WTC11 (cell line): ENCODE measurements at regions not wholly inside any gene's neighbourhood (a gene's known extent, or its start where the extent isn't known, plus 50 kb on each side); places are given as distances from the start of the nearest gene placed in this dataset.

Experiments used
- ATAC-seq: fragments of 200-7000 bp; cut with Tn5 transposase; 2 replicates; pipeline ENCODE4 v1.10.0; 2021; ENCODE audit warnings: mild to moderate bottlenecking, moderate library complexity
- CTCF ChIA-PET: fragments of 300-600 bp; sonication (Branson Sonifier 250); formaldehyde crosslinking; loops from one replicate; lab custom pipeline; 2021; ENCODE audit warnings: antibody characterized with exemption; lab: Charles Lee
- POLR2A ChIA-PET: fragments of 350-600 bp; sonication (Branson Sonifier 250); formaldehyde crosslinking; loops from one replicate; lab custom pipeline; 2021; ENCODE audit warnings: antibody characterized with exemption; lab: Charles Lee
- DNase-seq: peaks from one replicate; pipeline ENCODE4 v3.0.0; 2021; ENCODE audit warnings: low spot score
- H3K27ac Mint-ChIP-seq: 2 replicates; pipeline ENCODE4 v1.8.0; 2021; ENCODE audit warnings: mixed read lengths
- H3K27me3 Mint-ChIP-seq: 2 replicates; pipeline ENCODE4 v1.8.0; 2021; ENCODE audit warnings: low read depth, mild to moderate bottlenecking, moderate library complexity, mixed read lengths
- H3K36me3 Mint-ChIP-seq: 2 replicates; pipeline ENCODE4 v1.8.0; 2021; ENCODE audit warnings: mixed read lengths
- H3K4me1 Mint-ChIP-seq: 2 replicates; pipeline ENCODE4 v1.8.0; 2022; ENCODE audit warnings: mixed read lengths
- H3K4me3 Mint-ChIP-seq: 2 replicates; pipeline ENCODE4 v1.8.0; 2021; ENCODE audit warnings: mild to moderate bottlenecking, moderate library complexity, mixed read lengths
- H3K9me3 Mint-ChIP-seq: 2 replicates; pipeline ENCODE4 v1.8.0; 2021; ENCODE audit warnings: mixed read lengths
- CREB1 ChIP-seq: sonication (generic); formaldehyde crosslinking; IDR thresholded peaks from 2 replicates; pipeline ENCODE4 v1.8.0; 2023; ENCODE audit warnings: mild to moderate bottlenecking, missing genetic modification reagents
- GABPB1 ChIP-seq: sonication (generic); formaldehyde crosslinking; IDR thresholded peaks from 2 replicates; pipeline ENCODE4 v1.8.1; 2023; ENCODE audit warnings: mild to moderate bottlenecking, missing genetic modification reagents
- GTF2I ChIP-seq: fragments of 250-450 bp; sonication (Bioruptor Pico); conservative IDR thresholded peaks from 2 replicates; pipeline ENCODE4 v1.4.0; 2021; ENCODE audit warnings: mild to moderate bottlenecking
- IRF1 ChIP-seq: sonication (generic); formaldehyde crosslinking; IDR thresholded peaks from 2 replicates; pipeline ENCODE4 v1.8.0; 2023; ENCODE audit warnings: missing genetic modification reagents
- KAT7 ChIP-seq: sonication (generic); formaldehyde crosslinking; IDR thresholded peaks from 2 replicates; pipeline ENCODE4 v1.8.1; 2023; ENCODE audit warnings: missing genetic modification reagents, mild to moderate bottlenecking, borderline replicate concordance
- MAX ChIP-seq: sonication (generic); formaldehyde crosslinking; IDR thresholded peaks from 2 replicates; pipeline ENCODE4 v1.8.0; 2022; ENCODE audit warnings: mild to moderate bottlenecking, missing genetic modification reagents
- MXD4 ChIP-seq: fragments of 250-450 bp; sonication (Bioruptor Pico); IDR thresholded peaks from 2 replicates; pipeline ENCODE4 v1.8.0; 2021; ENCODE audit warnings: mild to moderate bottlenecking, moderate library complexity, borderline replicate concordance
- NFYB ChIP-seq: sonication (generic); formaldehyde crosslinking; conservative IDR thresholded peaks from 2 replicates; pipeline ENCODE4 v1.8.0; 2022; ENCODE audit warnings: low read depth, missing genetic modification reagents
- NR1H2 ChIP-seq: sonication (generic); formaldehyde crosslinking; IDR thresholded peaks from 2 replicates; pipeline ENCODE4 v1.9.0; 2021; ENCODE audit warnings: mild to moderate bottlenecking, moderate library complexity, missing genetic modification reagents
- TEAD1 ChIP-seq: sonication (generic); formaldehyde crosslinking; IDR thresholded peaks from 2 replicates; pipeline ENCODE4 v1.8.0; 2022; ENCODE audit warnings: mild to moderate bottlenecking, missing genetic modification reagents
- TEAD4 ChIP-seq: sonication (generic); formaldehyde crosslinking; IDR thresholded peaks from 2 replicates; pipeline ENCODE4 v1.8.0; 2022; ENCODE audit warnings: mild to moderate bottlenecking, missing genetic modification reagents
- TP53 ChIP-seq: sonication (generic); formaldehyde crosslinking; IDR thresholded peaks from 2 replicates; pipeline ENCODE4 v1.8.1; 2023; ENCODE audit warnings: mild to moderate bottlenecking, missing genetic modification reagents
- ZNF263 ChIP-seq: sonication (generic); formaldehyde crosslinking; IDR thresholded peaks from 2 replicates; pipeline ENCODE4 v1.8.1; 2022; ENCODE audit warnings: low read depth, mild to moderate bottlenecking, moderate library complexity, missing genetic modification reagents
- TF ChIP-seq, protein P1 (sequence below): fragments of 250-450 bp; sonication (Bioruptor Pico); conservative IDR thresholded peaks from 2 replicates; pipeline ENCODE4 v1.9.0; 2021; ENCODE audit warnings: mild to moderate bottlenecking
- TF ChIP-seq, protein P2 (sequence below): fragments of 250-450 bp; sonication (Bioruptor Pico); IDR thresholded peaks from 2 replicates; pipeline ENCODE4 v1.9.0; 2021; ENCODE audit warnings: mild to moderate bottlenecking
- TF ChIP-seq, protein P3 (sequence below): sonication (generic); formaldehyde crosslinking; IDR thresholded peaks from 2 replicates; pipeline ENCODE4 v1.8.0; 2022; ENCODE audit warnings: mild to moderate bottlenecking, missing genetic modification reagents
- TF ChIP-seq, protein P4 (sequence below): sonication (generic); formaldehyde crosslinking; IDR thresholded peaks from 2 replicates; pipeline ENCODE4 v1.8.1; 2022; ENCODE audit warnings: mild to moderate bottlenecking, missing genetic modification reagents, moderate library complexity, borderline replicate concordance

- TF ChIP-seq, protein P1, sequence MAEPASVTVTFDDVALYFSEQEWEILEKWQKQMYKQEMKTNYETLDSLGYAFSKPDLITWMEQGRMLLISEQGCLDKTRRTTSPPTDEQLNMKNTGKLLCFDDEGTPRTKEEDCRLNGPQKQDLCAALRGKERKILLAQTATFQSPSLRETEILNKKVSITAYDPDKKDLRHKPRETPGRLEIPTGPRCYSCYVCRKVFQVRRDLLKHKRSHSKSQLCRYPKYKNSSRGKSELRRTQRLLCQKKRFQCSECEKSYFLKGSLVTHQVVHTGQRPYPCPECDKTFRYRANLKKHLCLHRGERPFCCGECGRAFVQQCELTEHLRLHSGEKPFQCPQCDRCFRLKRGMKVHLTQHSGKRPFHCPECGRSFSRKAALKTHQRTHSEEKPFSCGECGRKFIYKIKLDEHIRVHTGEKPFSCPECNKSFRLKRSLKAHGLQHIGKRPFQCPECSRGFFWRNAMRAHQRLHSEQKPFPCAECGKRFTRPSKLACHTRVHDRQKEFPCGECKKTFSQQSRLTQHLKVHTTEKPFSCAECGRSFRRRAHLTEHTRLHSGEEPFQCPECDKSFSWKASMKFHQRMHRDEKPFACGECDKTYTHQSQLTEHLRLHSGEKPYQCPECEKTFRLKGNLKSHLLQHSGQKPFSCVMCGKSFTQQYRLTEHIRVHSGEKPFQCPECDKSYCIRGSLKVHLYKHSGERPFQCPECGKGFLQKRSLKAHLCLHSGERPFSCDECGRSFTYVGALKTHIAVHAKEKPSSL, result no peak
- TF ChIP-seq GABPB1, result no peak
- TF ChIP-seq CREB1, result no peak
- no peak for TF ChIP-seq TEAD4 (CRISPR knock-in tag)
Observed at GRCh38 chr18:41887100-41887499, 67.9 kb upstream of the PIK3C3 start (continued).

DNA sequence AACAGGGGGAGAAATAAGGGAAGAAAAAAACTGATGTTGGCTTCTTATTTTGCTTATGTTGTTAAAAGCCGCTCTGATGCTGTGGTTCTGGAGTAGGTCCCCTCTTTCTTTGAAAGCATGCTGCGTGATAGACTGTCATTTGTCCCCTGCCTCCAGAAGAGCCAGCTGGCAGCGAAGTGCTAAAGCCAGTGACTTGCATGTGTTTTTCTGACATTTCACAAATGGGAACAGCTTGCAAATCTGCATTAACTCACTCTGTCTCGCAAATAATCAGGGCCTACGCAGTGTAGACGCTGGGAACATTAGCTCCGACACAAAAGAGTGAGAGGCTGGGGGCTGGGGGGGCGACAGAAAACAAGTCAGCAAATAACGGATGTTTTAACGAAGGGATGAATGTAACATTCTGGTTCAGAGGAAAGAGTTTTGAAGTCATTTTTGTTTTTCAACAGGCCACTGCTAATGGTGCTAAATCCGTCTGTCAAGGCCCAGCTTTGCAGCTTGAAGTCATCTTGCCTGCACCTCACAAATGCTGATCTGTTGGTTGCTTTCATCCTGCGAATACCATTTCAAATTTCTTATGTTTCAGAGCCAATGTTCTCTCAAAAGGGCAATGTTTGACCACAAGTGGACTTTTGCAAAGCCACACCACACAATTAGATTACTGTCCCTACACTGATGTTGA, 68.8 kb upstream of the PIK3C3 start:
- Mint-ChIP-seq H3K4me1 (no peaks in the 10 kb centered on the region), H3K27ac (no peak overlapping the region), H3K9me3 (no peaks in the 10 kb centered on the region)
- POLR2A ChIA-PET, result no interaction called here
- no peak for ATAC-seq
- TF ChIP-seq NFYB (CRISPR knock-in tag), result no peak
- TF ChIP-seq NR1H2 (CRISPR knock-in tag), result no peak
- no peak for TF ChIP-seq KAT7
- TF ChIP-seq, all 79 proteins: peak for 0
- DNase-seq, result no peak
- Mint-ChIP-seq H3K4me3 (no peak overlapping the region), H3K27me3 (no peaks in the 10 kb centered on the region), H3K36me3 (no peaks in the 10 kb centered on the region)
- CTCF ChIA-PET, result no interaction called here

- TF ChIP-seq, protein P2, sequence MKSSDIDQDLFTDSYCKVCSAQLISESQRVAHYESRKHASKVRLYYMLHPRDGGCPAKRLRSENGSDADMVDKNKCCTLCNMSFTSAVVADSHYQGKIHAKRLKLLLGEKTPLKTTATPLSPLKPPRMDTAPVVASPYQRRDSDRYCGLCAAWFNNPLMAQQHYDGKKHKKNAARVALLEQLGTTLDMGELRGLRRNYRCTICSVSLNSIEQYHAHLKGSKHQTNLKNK (CRISPR knock-in tag), result no peak
- no peak for TF ChIP-seq NFYB (CRISPR knock-in tag)
- TF ChIP-seq GTF2I (CRISPR knock-in tag), result no peak
- TF ChIP-seq IRF1, result no peak
- POLR2A ChIA-PET, result no interaction called here
- no peaks in the 10 kb centered on the region for H3K27me3 Mint-ChIP-seq
- H3K4me3 Mint-ChIP-seq, result no peak overlapping the region
- CTCF ChIA-PET, result no interaction called here
- H3K27ac Mint-ChIP-seq, result no peak overlapping the region
- ATAC-seq (no peak), DNase-seq (no peak)
- no peaks in the 10 kb centered on the region for H3K9me3 Mint-ChIP-seq
- peaks cover 7% of the 10 kb centered on the region; the same call in 1 of the 2 replicates for H3K4me1 Mint-ChIP-seq
- no peaks in the 10 kb centered on the region for H3K36me3 Mint-ChIP-seq
Observed at GRCh38 chr18:41881285-41881684, 73.7 kb upstream of the PIK3C3 start.

DNA sequence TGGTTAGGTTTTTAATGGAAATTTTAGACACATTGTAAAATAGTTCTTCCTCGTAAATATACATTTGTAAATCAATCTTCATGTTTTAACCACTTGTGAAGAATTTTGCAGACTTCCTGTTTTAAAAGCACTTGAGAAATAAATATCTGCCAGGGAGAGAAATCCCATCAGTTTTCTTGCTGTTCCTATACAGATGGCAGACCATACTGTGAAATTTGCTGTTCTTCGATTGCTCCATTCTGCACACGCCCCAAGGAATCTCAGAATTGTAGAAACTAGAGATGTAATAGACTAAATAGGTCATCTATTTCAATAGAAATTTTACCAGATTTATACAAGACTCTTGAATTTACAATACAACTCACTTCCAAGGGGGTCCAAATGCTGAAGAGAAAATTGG, 75.8 kb upstream of the PIK3C3 start:
- POLR2A ChIA-PET, result no interaction called here

DNA sequence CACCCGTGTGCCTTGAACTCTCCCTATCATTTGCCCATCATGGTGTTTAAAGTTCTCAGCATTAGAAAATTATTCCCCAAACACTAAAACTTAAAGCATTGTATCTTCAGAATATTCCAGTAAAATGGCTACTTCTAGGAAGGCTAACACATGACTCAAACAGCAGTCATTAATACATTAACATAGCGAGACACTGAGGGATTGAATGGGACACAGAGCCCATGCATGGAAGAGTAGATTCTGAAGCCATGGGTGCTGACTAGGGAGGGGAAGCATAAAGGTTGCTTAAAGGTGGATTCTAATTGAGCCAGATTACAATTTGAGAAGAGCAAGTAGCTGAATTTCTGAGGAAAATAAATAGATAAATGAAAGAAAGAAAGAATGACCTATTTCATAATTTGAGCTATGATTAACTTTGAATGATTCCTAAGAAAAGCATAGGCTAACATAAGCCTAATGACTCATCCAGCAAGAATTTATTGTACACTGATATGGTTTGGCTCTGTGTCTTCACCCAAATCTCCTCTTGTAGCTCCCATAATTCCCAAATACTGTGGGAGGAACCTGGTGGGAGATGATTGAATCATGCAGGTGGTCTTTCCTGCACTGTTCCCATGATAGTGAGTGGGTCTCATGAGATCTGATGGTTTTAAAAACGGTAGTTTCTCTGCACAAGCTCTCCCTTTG, 79.8 kb upstream of the PIK3C3 start:
- Mint-ChIP-seq H3K27ac (no peak overlapping the region), H3K9me3 (no peaks in the 10 kb centered on the region), H3K4me3 (no peak overlapping the region), H3K27me3 (no peaks in the 10 kb centered on the region), H3K36me3 (no peaks in the 10 kb centered on the region), H3K4me1 (peaks cover 10% of the 10 kb centered on the region)
- ATAC-seq (no peak), DNase-seq (no peak)
- ChIA-PET POLR2A (no interaction called here), CTCF (no interaction called here)
- TF ChIP-seq, protein P3, sequence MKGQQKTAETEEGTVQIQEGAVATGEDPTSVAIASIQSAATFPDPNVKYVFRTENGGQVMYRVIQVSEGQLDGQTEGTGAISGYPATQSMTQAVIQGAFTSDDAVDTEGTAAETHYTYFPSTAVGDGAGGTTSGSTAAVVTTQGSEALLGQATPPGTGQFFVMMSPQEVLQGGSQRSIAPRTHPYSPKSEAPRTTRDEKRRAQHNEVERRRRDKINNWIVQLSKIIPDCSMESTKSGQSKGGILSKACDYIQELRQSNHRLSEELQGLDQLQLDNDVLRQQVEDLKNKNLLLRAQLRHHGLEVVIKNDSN (CRISPR knock-in tag), result no peak
- TF ChIP-seq, protein P1, result no peak
- TF ChIP-seq MAX (no peak), TP53 (no peak), TEAD1 (no peak), MXD4 (CRISPR knock-in tag) (no peak)
- TF ChIP-seq, protein P4, sequence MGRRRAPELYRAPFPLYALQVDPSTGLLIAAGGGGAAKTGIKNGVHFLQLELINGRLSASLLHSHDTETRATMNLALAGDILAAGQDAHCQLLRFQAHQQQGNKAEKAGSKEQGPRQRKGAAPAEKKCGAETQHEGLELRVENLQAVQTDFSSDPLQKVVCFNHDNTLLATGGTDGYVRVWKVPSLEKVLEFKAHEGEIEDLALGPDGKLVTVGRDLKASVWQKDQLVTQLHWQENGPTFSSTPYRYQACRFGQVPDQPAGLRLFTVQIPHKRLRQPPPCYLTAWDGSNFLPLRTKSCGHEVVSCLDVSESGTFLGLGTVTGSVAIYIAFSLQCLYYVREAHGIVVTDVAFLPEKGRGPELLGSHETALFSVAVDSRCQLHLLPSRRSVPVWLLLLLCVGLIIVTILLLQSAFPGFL (CRISPR knock-in tag), result no peak

More for the DNA sequence above, 75.8 kb upstream of the PIK3C3 start:
- no peak for ATAC-seq
- Mint-ChIP-seq H3K36me3 (no peaks in the 10 kb centered on the region), H3K27ac (no peak overlapping the region), H3K4me3 (no peak overlapping the region)
- TF ChIP-seq ZNF263, result no peak
- TF ChIP-seq, all 79 proteins: peak for 0
- peaks cover 7% of the 10 kb centered on the region; the same call in 1 of the 2 replicates for H3K4me1 Mint-ChIP-seq
- H3K27me3 Mint-ChIP-seq, result no peaks in the 10 kb centered on the region
- DNase-seq, result no peak
- no peaks in the 10 kb centered on the region for H3K9me3 Mint-ChIP-seq
- CTCF ChIA-PET, result no interaction called here
